ENCODE measurements at regions not wholly inside any gene's neighbourhood (a gene's known extent, or its start where the extent isn't known, plus 50 kb on each side); places are given as distances from the start of the nearest gene placed in this dataset.

DNA sequence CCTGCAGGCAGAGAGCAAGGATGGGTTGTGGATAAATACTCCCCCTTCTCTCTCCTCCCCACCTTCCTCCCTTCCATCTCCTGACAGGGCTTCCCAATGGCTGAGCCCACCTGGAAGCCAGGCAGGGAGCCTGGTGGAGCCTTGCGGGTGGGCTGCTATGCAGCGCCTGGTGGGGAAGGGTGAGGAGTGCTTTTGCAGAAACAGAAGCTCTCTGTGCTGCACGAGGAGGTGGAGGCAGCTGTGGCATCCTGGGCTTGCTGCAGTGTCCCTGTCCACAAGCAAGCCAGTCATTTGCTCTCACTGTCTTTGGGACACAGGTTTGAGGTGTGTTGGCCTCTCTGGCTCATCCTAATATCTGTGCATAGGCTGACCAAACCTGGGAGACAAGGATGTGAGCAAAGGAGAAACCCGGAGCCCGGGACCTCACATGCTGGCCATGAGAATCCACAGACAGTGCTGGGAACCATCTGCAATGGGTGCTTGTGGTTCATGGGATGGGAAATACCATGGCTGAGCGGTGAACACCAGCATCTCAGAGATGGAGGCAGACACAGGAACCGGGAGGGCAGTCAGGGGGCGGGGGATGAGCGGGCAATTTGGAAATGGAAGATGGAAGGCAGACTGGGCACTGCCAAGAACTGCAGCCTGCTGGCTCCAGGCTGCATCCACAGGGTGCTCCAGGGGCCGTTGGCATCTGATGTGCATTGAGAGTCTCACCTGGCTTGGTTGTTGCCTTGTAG, 364.2 kb downstream of the GLRX3 start:
- TF ChIP-seq, protein P1, sequence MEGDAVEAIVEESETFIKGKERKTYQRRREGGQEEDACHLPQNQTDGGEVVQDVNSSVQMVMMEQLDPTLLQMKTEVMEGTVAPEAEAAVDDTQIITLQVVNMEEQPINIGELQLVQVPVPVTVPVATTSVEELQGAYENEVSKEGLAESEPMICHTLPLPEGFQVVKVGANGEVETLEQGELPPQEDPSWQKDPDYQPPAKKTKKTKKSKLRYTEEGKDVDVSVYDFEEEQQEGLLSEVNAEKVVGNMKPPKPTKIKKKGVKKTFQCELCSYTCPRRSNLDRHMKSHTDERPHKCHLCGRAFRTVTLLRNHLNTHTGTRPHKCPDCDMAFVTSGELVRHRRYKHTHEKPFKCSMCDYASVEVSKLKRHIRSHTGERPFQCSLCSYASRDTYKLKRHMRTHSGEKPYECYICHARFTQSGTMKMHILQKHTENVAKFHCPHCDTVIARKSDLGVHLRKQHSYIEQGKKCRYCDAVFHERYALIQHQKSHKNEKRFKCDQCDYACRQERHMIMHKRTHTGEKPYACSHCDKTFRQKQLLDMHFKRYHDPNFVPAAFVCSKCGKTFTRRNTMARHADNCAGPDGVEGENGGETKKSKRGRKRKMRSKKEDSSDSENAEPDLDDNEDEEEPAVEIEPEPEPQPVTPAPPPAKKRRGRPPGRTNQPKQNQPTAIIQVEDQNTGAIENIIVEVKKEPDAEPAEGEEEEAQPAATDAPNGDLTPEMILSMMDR (conservative IDR thresholded peaks at IDR 0.05; ENCODE audit: low read depth in 2 of 2), result no peak
- TF ChIP-seq POLR2AphosphoS5 (IDR thresholded peaks at IDR 0.05; ENCODE audit: low read depth) (no peak), JUNB (IDR thresholded peaks at IDR 0.05; ENCODE audit: unreplicated experiment) (no peak), EZH2 (IDR thresholded peaks at IDR 0.05; ENCODE audit: low read depth, unreplicated experiment) (no peak), CREB1 (CRISPR knock-in tag; IDR thresholded peaks at IDR 0.05; ENCODE audit: low read depth) (no peak), EZH2phosphoT487 (IDR thresholded peaks at IDR 0.05; ENCODE audit: unreplicated experiment) (no peak), ZNF114 (CRISPR knock-in tag; IDR thresholded peaks at IDR 0.05) (no peak), STAT1 (IDR thresholded peaks at IDR 0.05; ENCODE audit: unreplicated experiment) (no peak), NANOG (IDR thresholded peaks at IDR 0.05; ENCODE audit: borderline replicate concordance) (no peak), ZNF331 (CRISPR knock-in tag; IDR thresholded peaks at IDR 0.05; ENCODE audit: low read depth) (no peak)
- TF ChIP-seq, protein P2, sequence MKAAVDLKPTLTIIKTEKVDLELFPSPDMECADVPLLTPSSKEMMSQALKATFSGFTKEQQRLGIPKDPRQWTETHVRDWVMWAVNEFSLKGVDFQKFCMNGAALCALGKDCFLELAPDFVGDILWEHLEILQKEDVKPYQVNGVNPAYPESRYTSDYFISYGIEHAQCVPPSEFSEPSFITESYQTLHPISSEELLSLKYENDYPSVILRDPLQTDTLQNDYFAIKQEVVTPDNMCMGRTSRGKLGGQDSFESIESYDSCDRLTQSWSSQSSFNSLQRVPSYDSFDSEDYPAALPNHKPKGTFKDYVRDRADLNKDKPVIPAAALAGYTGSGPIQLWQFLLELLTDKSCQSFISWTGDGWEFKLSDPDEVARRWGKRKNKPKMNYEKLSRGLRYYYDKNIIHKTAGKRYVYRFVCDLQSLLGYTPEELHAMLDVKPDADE (IDR thresholded peaks at IDR 0.05), result no peak
- TF ChIP-seq, protein P3, sequence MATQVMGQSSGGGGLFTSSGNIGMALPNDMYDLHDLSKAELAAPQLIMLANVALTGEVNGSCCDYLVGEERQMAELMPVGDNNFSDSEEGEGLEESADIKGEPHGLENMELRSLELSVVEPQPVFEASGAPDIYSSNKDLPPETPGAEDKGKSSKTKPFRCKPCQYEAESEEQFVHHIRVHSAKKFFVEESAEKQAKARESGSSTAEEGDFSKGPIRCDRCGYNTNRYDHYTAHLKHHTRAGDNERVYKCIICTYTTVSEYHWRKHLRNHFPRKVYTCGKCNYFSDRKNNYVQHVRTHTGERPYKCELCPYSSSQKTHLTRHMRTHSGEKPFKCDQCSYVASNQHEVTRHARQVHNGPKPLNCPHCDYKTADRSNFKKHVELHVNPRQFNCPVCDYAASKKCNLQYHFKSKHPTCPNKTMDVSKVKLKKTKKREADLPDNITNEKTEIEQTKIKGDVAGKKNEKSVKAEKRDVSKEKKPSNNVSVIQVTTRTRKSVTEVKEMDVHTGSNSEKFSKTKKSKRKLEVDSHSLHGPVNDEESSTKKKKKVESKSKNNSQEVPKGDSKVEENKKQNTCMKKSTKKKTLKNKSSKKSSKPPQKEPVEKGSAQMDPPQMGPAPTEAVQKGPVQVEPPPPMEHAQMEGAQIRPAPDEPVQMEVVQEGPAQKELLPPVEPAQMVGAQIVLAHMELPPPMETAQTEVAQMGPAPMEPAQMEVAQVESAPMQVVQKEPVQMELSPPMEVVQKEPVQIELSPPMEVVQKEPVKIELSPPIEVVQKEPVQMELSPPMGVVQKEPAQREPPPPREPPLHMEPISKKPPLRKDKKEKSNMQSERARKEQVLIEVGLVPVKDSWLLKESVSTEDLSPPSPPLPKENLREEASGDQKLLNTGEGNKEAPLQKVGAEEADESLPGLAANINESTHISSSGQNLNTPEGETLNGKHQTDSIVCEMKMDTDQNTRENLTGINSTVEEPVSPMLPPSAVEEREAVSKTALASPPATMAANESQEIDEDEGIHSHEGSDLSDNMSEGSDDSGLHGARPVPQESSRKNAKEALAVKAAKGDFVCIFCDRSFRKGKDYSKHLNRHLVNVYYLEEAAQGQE (IDR thresholded peaks at IDR 0.05; ENCODE audit: unreplicated experiment), result no peak

Measured in GM23338 (cell line).